Heart left ventricle (tissue), 16 donors: ENCODE measurements at regions not wholly inside any gene's neighbourhood (a gene's known extent, or its start where the extent isn't known, plus 50 kb on each side); places are given as distances from the start of the nearest gene placed in this dataset.

Experiments used
- ATAC-seq, 4 donors: fragments of 200-7000 bp; cut with Tn5 transposase; one replicate each; pipeline ENCODE4 v1.9.1; 2020 to 2022; ENCODE audit warnings: moderate library complexity in 4 of 4, mild to moderate bottlenecking in 3 of 4, moderate number of reproducible peaks in 1 of 4
- DNase-seq, 5 donors: peaks; one replicate each; pipeline ENCODE4 v3.0.0-alpha.2; 2020
- H3K27ac ChIP-seq, 12 donors: fragments of 200-600 bp; sonication (generic) in 4 of 12; one replicate each; pipeline versions ENCODE4 v1.5.0 to v1.8.0; 2016 to 2022; ENCODE audit warnings: mild to moderate bottlenecking in 2 of 12
- H3K27me3 ChIP-seq, 9 donors: fragments of 200-600 bp; sonication (generic) in 2 of 9; one replicate each; pipeline versions ENCODE4 v1.5.1 to v1.8.0; 2016 to 2022; ENCODE audit warnings: mild to moderate bottlenecking in 3 of 9
- H3K36me3 ChIP-seq, 9 donors: fragments of 200-600 bp; sonication (generic) in 2 of 9; one replicate each; pipeline versions ENCODE4 v1.5.0 to v1.8.0; 2018 to 2022; ENCODE audit warnings: mild to moderate bottlenecking in 2 of 9
- H3K4me1 ChIP-seq, 12 donors: fragments of 200-600 bp; sonication (generic) in 4 of 12; one replicate each; pipeline versions ENCODE4 v1.5.0 to v1.8.0; 2016 to 2022; ENCODE audit warnings: mild to moderate bottlenecking in 3 of 12
- H3K4me3 ChIP-seq, 12 donors: fragments of 200-600 bp; sonication (generic) in 4 of 12; one replicate each; pipeline versions ENCODE4 v1.5.0 to v1.8.0; 2017 to 2022; ENCODE audit warnings: mild to moderate bottlenecking in 9 of 12, moderate library complexity in 4 of 12
- H3K9me3 ChIP-seq, 12 donors: fragments of 200-600 bp; sonication (generic) in 4 of 12; one replicate each; pipeline versions ENCODE4 v1.5.0 to v1.8.0; 2016 to 2022; ENCODE audit warnings: mild to moderate bottlenecking in 1 of 12
- POLR2A ChIP-seq, 2 donors: fragments of 450-650 bp; IDR thresholded peaks; one replicate each; pipeline ENCODE4 v1.6.1; 2017; ENCODE audit warnings: antibody characterized with exemption in 2 of 2, mild to moderate bottlenecking in 2 of 2, moderate library complexity in 2 of 2
- WGBS, 4 donors: extraction: QIAGEN DNeasy Blood & Tissue Kit in 2 of 4; methylation state at CpG; one replicate each; pipeline versions ENCODE4 v1.1.5 to v1.1.7; 2013 to 2018; 5-methylcytosine and 5-hydroxymethylcytosine counted together
- intact Hi-C, 10 donors: fragments of 100-400 bp; cut with DNase I; formaldehyde crosslinking; loops; one replicate each; pipeline versions ENCODE4 v1.11.1 to v1.14.2; 2022
- TF ChIP-seq, protein P1 (sequence below), 12 donors: fragments of 200-600 bp; sonication (generic) in 4 of 12; IDR thresholded peaks; one replicate each; pipeline versions ENCODE4 v1.5.0 to v1.8.0; 2018 to 2022; ENCODE audit warnings: antibody characterized with exemption in 12 of 12, mild to moderate bottlenecking in 5 of 12
- donor health status: ischemic (EF 13 %, LVEDD 7.1; RV severe dilation, severe dysfunction).
- donor health status: healthy with polysubstance abuse.
- donor health status: DM: no; HTN: yes; CAD: no.
- donor health status: DM: no; HTN: no; CAD: no.
- donor health status: ischemic (EF 25% LVEDD 6.9; RV normal size, moderate dysfunction).
- donor health status: ischemic (EF 25% LVEDD 5.7; RV mildly dilated, moderate dysfunction).
- donor health status: healthy.
- donor health status: DM: yes; HTN: yes; CAD: no.
- donor health status: ischemic (EF 35%, LVEDD 5.7; RV mildly dilated, moderate dysfunction).
- donor health status: nonischemic (EF 11% LVEDD 7.7; RV severe dilation, severe dysfunction).
- donor health status: DM: yes; HTN: yes; CAD: no.
- donor health status: PGD.
- donor health status: ischemic (EF 29% LVEDD 5.4; RV normal size, mild dysfunction).
- donor health status: nonischemic (EF 23%, LVEDD 6.1; RV moderate dilation, normal function).

DNA sequence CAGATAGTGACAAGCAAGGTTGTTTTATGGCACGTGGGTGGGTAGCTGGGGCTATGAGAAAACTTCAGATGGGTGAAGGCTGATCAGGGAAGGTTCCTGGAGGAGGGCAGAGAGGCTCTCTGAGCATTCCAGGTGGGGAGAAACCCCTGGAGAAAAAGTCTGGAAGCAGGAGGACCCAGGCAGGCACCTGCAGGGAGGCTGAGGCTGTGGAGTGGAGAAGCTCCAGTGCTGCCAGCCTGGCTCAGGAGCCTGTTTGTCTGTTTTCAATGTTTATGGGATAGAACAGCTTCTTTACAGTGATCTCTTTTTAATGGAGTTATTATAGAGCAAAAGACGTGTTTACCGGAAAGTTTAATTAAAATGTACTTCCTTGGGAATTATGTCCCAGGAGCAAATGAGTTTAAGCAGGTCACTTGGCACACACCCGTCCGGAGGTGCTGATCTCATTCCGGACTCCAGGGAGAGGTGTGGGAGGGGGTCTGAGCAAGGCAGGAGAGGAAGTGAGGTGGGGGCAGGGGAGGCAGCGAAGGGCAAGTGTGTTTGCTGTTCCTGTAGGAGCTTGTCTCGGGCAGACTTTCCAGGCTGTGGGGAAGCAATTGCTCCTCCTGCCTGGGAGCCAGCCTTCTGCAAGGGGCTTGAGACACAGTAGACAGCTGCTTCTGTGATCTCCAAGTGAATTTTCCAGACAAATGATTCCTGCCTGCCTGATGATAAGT is 239.5 kb downstream of the MYCN start:
- Histone ChIP-seq H3K27ac (no peak overlapping the region), H3K36me3 (no peaks in the 10 kb centered on the region), H3K4me1 (peaks cover 0 to 12% (median 0%) of the 10 kb centered on the region in 12 donors), H3K27me3 (peaks cover 0 to 6% (median 0%) of the 10 kb centered on the region in 9 donors), H3K4me3 (no peak overlapping the region), H3K9me3 (no peaks in the 10 kb centered on the region)
- peak in 2 of 5 donors; percentile 37 to 49 for DNase-seq
- 37 to 51% (median 47%) methylated on average over 8 of the region's 8 CpGs for WGBS, 4 donors
- intact Hi-C loops: no loop called here
- ATAC-seq: peak in 2 of 4 donors; percentile 29 to 89
- TF ChIP-seq, protein P1, sequence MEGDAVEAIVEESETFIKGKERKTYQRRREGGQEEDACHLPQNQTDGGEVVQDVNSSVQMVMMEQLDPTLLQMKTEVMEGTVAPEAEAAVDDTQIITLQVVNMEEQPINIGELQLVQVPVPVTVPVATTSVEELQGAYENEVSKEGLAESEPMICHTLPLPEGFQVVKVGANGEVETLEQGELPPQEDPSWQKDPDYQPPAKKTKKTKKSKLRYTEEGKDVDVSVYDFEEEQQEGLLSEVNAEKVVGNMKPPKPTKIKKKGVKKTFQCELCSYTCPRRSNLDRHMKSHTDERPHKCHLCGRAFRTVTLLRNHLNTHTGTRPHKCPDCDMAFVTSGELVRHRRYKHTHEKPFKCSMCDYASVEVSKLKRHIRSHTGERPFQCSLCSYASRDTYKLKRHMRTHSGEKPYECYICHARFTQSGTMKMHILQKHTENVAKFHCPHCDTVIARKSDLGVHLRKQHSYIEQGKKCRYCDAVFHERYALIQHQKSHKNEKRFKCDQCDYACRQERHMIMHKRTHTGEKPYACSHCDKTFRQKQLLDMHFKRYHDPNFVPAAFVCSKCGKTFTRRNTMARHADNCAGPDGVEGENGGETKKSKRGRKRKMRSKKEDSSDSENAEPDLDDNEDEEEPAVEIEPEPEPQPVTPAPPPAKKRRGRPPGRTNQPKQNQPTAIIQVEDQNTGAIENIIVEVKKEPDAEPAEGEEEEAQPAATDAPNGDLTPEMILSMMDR (IDR thresholded peaks at IDR 0.05): no peak
- TF ChIP-seq POLR2A (IDR thresholded peaks at IDR 0.05): no peak

DNA sequence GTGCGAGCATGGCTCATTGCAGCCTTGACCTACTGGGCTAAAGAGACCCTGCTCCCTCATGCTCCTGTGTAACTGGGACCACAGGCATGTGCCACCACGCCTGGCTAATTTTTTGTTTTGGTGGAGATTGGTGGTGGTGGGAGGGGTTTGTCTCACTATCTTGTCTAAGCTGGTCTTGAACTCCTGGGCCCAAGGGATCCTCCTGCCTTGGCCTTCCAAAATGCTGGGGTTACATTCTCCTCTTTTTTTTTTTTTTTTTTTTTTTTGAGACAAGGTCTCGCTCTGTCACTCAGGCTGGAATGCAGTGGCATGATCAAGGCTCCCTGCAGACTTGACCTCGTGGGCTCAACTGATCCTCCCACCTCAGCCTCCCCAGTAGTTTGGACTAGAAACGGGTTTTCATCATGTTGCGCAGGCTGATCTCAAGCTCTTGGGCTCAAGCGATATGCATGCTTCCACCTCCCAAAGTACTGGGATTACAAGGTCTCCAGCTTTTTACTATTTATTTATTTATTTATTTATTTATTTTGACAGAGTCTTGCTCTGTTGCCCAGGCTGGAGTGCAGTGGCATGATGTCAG is 238.3 kb downstream of the MYCN start:
- WGBS, 4 donors: 93 to 98% (median 97%) methylated on average over 7 of the region's 7 CpGs
- Histone ChIP-seq H3K27me3 (peaks cover 0 to 6% (median 0%) of the 10 kb centered on the region in 9 donors), H3K4me1 (peaks cover 0 to 12% (median 0%) of the 10 kb centered on the region in 12 donors), H3K36me3 (no peaks in the 10 kb centered on the region), H3K27ac (no peak overlapping the region), H3K4me3 (no peak overlapping the region), H3K9me3 (no peaks in the 10 kb centered on the region)
- intact Hi-C loops: no loop called here
- ATAC-seq (no peak), DNase-seq (no peak)
- TF ChIP-seq, protein P1 (IDR thresholded peaks at IDR 0.05): no peak
- no peak for TF ChIP-seq POLR2A (IDR thresholded peaks at IDR 0.05)

DNA sequence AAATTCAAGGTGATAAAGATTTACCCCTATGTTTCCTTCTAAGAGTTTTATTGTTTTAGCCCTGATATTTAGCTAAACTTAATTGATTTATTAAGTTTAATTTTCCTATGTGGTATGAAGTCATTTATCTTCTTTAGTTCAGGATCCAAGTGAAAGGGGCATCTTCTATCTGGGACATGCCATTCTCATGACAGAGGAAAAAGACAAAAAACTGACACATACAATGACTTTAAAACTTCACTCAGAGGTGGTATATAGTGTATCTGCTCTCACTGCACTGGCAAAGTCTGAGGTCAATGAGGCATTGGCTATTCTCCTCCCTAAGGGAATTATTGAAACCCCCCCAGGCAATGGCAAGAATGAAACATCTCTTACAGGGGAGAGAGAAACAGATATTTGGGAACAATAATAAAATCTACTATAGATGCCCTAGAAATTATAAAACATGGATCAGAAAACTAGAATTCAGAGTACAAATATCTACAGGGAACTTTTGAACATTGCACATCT is 237.4 kb downstream of the MYCN start:
- ATAC-seq: no peak
- DNase-seq: no peak
- H3K36me3 ChIP-seq: no peaks in the 10 kb centered on the region
- no peak overlapping the region for H3K27ac ChIP-seq
- H3K4me3 ChIP-seq: no peak overlapping the region
- no peaks in the 10 kb centered on the region for H3K9me3 ChIP-seq
- TF ChIP-seq POLR2A (IDR thresholded peaks at IDR 0.05): no peak
- TF ChIP-seq, protein P1 (IDR thresholded peaks at IDR 0.05): no peak
- peaks cover 0 to 12% (median 0%) of the 10 kb centered on the region in 12 donors for H3K4me1 ChIP-seq
- intact Hi-C loops: no loop called here
- no peaks in the 10 kb centered on the region for H3K27me3 ChIP-seq

DNA sequence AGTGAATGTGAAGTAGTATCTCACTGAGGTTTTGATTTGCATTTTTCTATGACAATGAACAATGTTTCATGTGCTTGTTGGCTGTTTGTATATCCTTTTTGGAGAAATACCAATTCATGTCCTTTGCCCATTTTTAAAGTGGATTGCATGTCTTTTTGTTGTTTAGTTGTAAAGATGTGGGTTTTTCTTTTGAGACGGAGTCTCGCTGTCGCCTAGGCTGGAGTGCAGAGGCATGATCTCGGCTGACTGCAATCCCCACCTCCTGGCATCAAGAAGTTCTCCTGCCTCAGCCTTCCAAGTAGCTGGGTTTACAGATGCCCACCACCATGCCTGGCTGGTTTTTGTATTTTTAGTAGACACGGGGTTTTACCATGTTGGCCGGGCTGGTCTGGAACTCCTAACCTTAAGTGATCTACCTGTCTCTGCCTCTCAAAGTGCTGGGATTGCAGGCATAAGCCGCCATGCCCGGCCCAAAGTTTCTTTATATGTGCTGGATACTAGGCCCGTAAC is 236.7 kb downstream of the MYCN start:
- ATAC-seq (no peak), DNase-seq (no peak)
- no peak for TF ChIP-seq POLR2A (IDR thresholded peaks at IDR 0.05)
- TF ChIP-seq, protein P1 (IDR thresholded peaks at IDR 0.05): no peak
- no peak overlapping the region for H3K4me3 ChIP-seq
- peaks cover 0 to 12% (median 0%) of the 10 kb centered on the region in 12 donors for H3K4me1 ChIP-seq
- no peak overlapping the region for H3K27ac ChIP-seq
- no peaks in the 10 kb centered on the region for H3K36me3 ChIP-seq
- intact Hi-C loops: no loop called here
- 94 to 97% (median 96%) methylated on average over 9 of the region's 9 CpGs for WGBS, 4 donors
- H3K9me3 ChIP-seq: no peaks in the 10 kb centered on the region
- H3K27me3 ChIP-seq: no peaks in the 10 kb centered on the region
